ENCODE measurements at regions not wholly inside any gene's neighbourhood (a gene's known extent, or its start where the extent isn't known, plus 50 kb on each side); places are given as distances from the start of the nearest gene placed in this dataset.

DNA sequence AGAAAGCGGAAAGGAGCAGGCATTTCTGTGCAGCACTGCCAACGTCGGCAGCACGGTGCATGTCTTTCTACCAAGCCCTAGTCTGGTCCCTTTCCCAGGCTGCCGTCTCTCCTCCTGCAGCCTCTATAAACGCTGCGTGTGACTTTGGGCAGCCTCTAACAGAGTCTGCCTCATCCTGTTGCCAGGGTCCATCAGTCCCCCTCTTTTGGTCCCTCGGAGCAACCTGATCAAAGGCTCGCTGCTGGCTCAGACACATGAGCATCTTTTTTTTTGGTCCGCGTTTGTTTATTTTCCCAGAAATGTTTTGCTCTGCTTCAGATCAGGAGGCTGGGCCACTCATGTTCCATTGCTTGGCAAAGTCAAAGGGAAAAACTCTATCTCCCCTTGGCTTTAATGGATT lies 166.8 kb upstream of the CST7 start:
- Mint-ChIP-seq H3K4me3 (no peak overlapping the region), H3K36me3 (no peaks in the 10 kb centered on the region), H3K9me3 (no peaks in the 10 kb centered on the region), H3K4me1 (peaks cover 28% of the 10 kb centered on the region), H3K27me3 (peaks cover 18% of the 10 kb centered on the region), H3K27ac (no peak overlapping the region)
- peak; percentile 4 for DNase-seq
- POLR2A ChIA-PET, result no interaction called here
- no peak for ATAC-seq (ENCODE audit: low read depth)

DNA sequence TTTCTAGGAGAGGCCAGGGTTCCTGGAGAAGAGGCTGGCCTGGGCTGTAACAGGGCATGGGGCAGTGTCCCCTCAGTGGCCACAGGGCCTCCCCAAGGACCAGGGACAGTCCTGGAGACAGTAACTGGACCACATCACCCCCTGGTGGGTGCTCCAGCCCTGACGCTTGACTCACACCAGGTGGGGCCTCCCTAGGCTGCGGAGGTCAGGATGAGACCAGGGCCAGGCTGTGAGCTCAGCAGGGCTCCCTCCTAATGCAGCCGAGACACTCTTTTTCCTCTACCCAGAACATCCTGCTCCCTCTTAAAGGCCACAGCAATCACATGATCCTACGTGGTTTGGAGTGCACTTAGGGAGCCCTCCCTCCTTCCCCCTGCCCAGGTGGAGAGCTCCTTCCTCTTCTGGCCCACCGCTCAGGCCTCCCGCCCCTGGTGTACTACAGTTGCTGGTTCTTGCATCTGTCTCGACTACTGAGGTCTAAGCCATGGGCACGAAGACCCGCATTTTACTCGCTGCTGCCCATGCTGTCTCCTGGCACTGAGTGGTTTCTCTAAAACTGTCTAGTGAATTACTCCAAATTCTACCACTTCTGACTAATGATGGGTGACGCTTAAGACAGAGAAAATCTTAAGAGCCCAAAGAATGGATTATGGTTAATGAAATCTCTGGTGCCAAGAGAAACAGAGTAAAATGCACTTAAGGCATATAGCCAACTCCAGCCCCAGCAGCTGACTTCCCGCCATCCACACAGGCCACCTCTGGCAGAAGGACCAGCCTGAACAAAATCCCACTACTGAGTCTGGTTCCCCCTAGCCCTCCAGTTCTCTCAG lies 166.1 kb upstream of the CST7 start:
- Mint-ChIP-seq H3K4me1 (peaks cover 28% of the 10 kb centered on the region), H3K36me3 (no peaks in the 10 kb centered on the region), H3K27me3 (peaks cover 15% of the 10 kb centered on the region), H3K9me3 (no peaks in the 10 kb centered on the region), H3K4me3 (no peak overlapping the region), H3K27ac (no peak overlapping the region)
- POLR2A ChIA-PET, result no interaction called here
- ATAC-seq (ENCODE audit: low read depth) (peak; percentile 10), DNase-seq (peak; percentile 28)

DNA sequence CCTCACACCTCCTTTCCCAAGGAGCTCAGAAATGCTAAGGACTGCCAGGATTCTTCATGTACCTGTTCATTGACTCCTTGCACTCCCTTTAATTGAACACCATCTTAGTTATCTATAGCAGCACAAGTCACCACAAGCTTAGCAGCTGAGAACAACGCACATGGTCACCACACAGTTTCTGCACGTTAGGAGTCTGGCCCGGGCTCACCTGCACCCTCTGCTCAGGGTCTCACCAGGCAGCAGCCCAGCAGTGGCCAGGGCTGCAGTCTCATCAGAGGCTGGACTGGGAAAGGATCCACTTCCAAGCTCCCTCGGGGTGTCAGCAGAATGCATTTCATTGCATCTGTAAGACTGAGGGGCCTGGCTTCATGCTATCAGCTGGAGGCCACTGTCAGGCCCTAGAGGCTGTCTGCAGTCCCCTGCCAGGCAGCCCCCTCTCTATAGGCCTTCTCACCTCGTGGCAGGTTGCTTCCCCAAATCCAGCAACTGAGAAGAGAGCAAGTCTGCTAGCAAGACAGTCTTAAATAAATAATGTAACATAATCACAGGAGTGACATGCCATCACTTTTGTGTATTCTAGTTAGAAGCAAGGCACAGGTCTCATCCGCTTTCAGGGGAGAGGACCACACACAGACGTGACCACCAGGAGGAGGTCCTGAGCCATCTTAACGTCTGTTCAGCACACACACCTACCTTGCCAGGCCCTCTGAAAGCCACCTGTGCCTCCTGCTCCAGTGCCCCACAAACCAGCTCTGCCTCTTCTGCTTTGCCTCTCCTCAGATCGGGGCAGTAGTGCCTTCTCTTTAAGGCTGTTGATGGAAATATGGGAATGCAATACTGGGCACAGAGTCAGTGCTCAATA lies 165.2 kb upstream of the CST7 start:
- POLR2A ChIA-PET, result no interaction called here
- no peaks in the 10 kb centered on the region for H3K36me3 Mint-ChIP-seq
- ATAC-seq (ENCODE audit: low read depth) (no peak), DNase-seq (no peak)
- no peak overlapping the region for H3K27ac Mint-ChIP-seq
- H3K27me3 Mint-ChIP-seq, result peaks cover 11% of the 10 kb centered on the region
- peaks cover 28% of the 10 kb centered on the region for H3K4me1 Mint-ChIP-seq
- no peak overlapping the region for H3K4me3 Mint-ChIP-seq
- H3K9me3 Mint-ChIP-seq, result no peaks in the 10 kb centered on the region

DNA sequence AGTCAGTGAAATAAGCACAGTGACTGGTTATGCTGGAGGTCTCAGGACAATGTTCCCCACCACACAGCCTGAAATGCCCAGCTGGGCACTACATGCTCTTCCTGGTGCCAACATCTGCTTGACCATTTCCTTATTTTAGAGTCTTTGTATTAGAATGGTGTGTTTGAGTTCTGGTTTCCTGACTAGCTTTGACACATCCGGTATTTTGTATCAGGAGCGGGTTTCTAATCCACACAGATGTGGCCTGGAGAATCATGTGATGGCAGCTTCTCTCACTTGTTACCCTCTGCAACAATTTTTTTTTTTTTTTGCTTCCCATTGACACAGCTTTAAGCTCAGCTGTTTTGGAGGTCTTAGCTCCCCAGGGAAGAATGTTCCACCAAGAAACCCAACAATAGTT lies 164.5 kb upstream of the CST7 start:
- Mint-ChIP-seq H3K9me3 (no peaks in the 10 kb centered on the region), H3K27ac (peak overlapping the region; percentile 25), H3K4me3 (no peak overlapping the region)

DNA sequence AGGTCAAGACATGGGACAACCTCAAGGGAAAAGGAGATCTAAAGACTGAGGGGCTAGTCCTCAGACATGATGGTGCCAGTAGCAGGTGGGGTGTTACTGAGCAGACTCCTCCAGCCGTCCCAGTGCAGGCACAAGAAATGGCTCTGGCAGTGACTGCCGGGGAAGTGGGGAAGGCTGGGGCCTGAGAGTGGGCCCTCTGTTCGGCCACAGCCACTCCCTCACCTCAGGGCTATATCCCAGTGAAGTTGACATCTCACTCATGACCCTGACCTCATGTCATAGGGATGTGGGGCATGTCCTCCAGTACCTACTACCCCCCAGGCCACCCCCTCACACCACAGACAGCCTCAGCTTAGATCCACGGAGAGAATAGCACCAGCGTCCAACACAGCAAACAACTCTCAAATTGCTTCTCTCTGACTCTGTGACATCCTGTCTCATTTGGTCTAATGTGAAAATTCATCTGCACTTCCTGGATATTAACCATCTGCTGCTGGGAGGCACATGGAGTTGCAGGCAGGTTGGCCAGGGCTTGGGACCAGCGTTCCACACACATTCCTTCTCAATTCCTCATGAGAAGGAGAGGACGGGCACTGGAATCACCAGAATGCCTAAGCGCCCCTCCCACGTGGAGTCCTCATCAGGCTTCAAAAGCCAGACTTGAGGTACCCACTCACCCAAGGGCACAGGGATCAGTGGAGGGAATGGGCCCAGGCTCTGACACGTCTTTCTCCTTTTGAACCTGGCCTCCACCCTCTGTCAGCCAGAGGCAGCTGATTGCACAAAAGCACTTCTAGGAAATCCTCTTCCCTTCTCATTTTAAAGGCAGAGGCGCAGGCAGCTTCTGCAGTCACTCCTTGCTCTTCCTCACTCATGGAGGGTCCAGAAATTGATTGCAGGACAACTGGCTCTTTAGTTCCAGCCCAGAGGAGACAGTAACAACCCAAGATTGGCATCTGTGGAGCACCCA lies 163.6 kb upstream of the CST7 start:
- POLR2A ChIA-PET, result no interaction called here
- Mint-ChIP-seq H3K27ac (peak overlapping the region; percentile 34), H3K27me3 (peaks cover 1% of the 10 kb centered on the region), H3K9me3 (no peaks in the 10 kb centered on the region), H3K36me3 (no peaks in the 10 kb centered on the region), H3K4me1 (peaks cover 26% of the 10 kb centered on the region), H3K4me3 (no peak overlapping the region)
- ATAC-seq (ENCODE audit: low read depth), result no peak
- DNase-seq, result no peak

More for the DNA sequence above, 164.5 kb upstream of the CST7 start:
- POLR2A ChIA-PET, result no interaction called here
- ATAC-seq (ENCODE audit: low read depth) (no peak), DNase-seq (no peak)
- Mint-ChIP-seq H3K36me3 (no peaks in the 10 kb centered on the region), H3K27me3 (peaks cover 6% of the 10 kb centered on the region), H3K4me1 (peaks cover 28% of the 10 kb centered on the region)

DNA sequence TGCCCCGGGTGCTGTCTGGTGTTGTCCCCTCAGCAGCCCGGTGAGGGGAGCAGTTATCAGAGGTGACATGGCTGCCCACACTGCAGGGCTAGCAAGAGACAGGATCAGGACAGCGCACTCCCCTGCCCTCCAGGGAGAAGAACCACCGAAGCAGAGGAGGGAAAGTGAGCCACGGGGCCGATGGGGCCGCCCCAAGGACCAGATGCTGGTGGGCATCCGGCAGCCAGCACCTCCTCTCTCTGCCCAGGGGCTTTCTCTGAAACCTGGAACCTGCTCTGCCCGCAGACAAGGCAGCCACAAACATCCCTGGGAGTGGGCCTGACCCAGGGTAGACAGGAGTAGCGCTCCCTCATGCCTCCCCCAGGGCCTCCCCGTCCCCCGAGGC lies 163.0 kb upstream of the CST7 start:
- DNase-seq (no peak), ATAC-seq (ENCODE audit: low read depth) (no peak)
- Mint-ChIP-seq H3K27me3 (peaks cover under 1% of the 10 kb centered on the region), H3K36me3 (no peaks in the 10 kb centered on the region), H3K4me1 (peaks cover 21% of the 10 kb centered on the region), H3K4me3 (no peak overlapping the region), H3K9me3 (no peaks in the 10 kb centered on the region), H3K27ac (no peak overlapping the region)
- POLR2A ChIA-PET, result no interaction called here

DNA sequence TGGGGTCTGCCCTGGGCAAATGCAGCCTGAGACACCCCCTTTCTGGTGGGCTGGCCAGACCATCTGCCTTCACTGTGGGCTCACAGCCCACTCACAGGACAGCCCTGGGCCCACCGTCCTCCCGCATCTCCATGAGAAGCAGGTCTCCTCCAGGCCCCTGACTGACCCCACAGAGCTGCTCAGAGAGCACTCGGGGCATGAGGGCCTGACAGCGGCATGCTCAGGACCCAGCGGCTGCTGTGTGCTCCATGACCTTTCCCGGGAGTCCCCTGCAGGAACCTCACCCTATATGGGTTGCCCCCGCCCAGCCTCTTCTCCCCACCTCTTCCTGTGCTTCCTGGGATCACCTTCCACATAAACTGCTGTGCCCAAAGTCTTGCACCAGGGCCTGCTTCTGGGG lies 162.4 kb upstream of the CST7 start:
- no peaks in the 10 kb centered on the region for H3K36me3 Mint-ChIP-seq
- H3K4me1 Mint-ChIP-seq, result peaks cover 21% of the 10 kb centered on the region
- H3K27me3 Mint-ChIP-seq, result peaks cover 2% of the 10 kb centered on the region
- no peaks in the 10 kb centered on the region for H3K9me3 Mint-ChIP-seq
- H3K27ac Mint-ChIP-seq, result peak overlapping the region; percentile 25
- no peak for DNase-seq
- H3K4me3 Mint-ChIP-seq, result no peak overlapping the region
- ATAC-seq (ENCODE audit: low read depth), result no peak
- POLR2A ChIA-PET, result no interaction called here

DNA sequence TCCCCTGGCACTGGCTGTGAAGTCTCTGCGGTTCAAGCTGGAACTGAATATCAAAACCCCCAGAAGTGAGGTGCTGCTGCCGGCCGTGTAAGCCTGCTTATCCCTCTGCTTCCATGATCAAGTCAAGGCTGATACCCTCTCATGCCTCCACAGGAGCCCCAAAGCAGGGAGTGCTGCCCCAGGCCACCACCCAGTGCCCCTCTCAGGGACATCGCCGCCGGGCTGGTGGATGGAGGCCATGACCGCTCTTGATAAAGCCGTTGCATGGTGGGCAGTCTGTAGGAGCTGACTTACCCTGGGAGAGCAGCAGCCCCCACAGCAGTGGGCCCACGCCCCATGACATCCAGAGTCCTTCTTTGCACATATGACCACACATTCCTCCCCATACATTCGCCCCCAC lies 162.0 kb upstream of the CST7 start:
- POLR2A ChIA-PET, result no interaction called here
- DNase-seq (no peak), ATAC-seq (ENCODE audit: low read depth) (no peak)
- Mint-ChIP-seq H3K36me3 (no peaks in the 10 kb centered on the region), H3K4me1 (peaks cover 21% of the 10 kb centered on the region), H3K9me3 (no peaks in the 10 kb centered on the region), H3K4me3 (no peak overlapping the region), H3K27me3 (peaks cover 2% of the 10 kb centered on the region), H3K27ac (peak overlapping the region; percentile 25)

DNA sequence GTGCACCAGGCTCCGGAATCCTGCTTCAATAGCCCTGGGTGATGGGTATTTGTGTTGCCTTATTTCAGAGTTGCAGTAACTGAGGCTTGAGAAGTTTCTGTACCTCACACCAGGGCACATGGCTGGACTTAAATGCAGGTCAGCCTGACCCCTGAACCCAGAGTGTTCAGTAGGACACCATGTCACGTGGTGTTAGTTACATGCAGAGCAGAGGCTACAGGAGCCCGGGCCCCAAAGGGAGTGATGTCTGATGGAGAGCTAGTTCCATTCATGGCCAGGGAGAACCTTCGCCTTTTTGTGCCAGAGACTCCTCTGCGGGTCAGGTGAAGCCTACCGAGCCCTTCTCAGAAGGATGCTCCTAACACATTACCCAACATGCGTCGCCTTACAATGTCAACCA lies 161.4 kb upstream of the CST7 start:
- Mint-ChIP-seq H3K27me3 (peaks cover 2% of the 10 kb centered on the region), H3K4me3 (no peak overlapping the region), H3K4me1 (peaks cover 21% of the 10 kb centered on the region), H3K27ac (no peak overlapping the region), H3K36me3 (no peaks in the 10 kb centered on the region), H3K9me3 (no peaks in the 10 kb centered on the region)
- ATAC-seq (ENCODE audit: low read depth), result no peak
- DNase-seq, result no peak
- POLR2A ChIA-PET, result no interaction called here

DNA sequence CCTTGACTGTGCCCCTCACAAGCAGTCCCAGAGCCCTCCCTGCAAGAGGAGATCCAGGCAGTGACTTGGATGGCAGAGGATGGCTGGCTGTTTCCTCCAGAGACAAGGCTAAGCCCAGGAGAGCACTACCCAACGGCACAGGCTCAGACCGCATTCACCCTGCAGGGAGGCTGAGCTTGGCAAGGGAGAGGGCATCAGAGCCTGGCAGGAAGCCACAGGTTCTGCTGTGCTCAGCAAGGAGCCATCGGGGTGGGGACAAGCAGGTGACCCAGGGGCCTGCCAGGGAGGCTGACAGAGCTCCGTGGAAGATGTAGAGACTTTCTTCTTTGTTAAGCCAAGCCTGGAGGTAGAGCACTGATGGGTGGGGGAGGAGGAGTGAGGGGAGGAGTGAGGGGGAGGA lies 159.2 kb upstream of the CST7 start:
- peaks cover 8% of the 10 kb centered on the region for H3K4me1 Mint-ChIP-seq
- H3K27ac Mint-ChIP-seq, result no peak overlapping the region
- H3K36me3 Mint-ChIP-seq, result no peaks in the 10 kb centered on the region

DNA sequence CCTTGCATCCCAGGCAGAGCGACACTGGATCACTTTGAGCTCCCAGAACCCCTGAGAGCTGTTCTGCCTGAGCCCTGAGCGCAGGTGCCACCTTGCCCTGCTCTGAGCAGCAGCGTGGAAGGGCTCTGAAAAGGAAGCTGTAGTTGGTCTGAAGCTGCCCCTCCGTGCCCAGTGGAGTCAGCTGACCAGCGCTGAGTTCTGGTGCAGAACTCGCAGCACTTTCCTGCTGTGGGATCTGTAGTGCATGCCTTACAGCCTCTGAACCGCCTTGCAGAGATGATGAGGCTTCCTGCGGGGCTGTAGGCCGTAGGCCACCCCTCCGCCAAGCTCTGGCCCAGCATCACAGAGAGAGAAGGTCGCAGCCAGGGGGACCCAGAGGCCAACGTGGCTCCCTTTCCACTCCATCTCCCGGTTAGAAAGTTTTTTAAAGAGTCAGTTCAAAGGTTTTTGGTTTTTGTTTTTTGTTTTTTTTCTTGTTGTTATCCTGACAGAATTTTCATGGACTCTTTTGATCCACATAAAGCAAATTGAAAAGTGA lies 158.3 kb upstream of the CST7 start:
- POLR2A ChIA-PET, result no interaction called here
- ATAC-seq (ENCODE audit: low read depth), result no peak
- no peak overlapping the region for H3K4me3 Mint-ChIP-seq
- peaks cover 9% of the 10 kb centered on the region for H3K4me1 Mint-ChIP-seq
- peaks cover 8% of the 10 kb centered on the region for H3K27me3 Mint-ChIP-seq
- no peaks in the 10 kb centered on the region for H3K36me3 Mint-ChIP-seq
- DNase-seq, result no peak
- H3K27ac Mint-ChIP-seq, result no peak overlapping the region
- no peaks in the 10 kb centered on the region for H3K9me3 Mint-ChIP-seq

More for the DNA sequence above, 159.2 kb upstream of the CST7 start:
- POLR2A ChIA-PET, result no interaction called here
- no peak for DNase-seq
- Mint-ChIP-seq H3K4me3 (no peak overlapping the region), H3K27me3 (peaks cover 8% of the 10 kb centered on the region), H3K9me3 (no peaks in the 10 kb centered on the region)
- no peak for ATAC-seq (ENCODE audit: low read depth)

DNA sequence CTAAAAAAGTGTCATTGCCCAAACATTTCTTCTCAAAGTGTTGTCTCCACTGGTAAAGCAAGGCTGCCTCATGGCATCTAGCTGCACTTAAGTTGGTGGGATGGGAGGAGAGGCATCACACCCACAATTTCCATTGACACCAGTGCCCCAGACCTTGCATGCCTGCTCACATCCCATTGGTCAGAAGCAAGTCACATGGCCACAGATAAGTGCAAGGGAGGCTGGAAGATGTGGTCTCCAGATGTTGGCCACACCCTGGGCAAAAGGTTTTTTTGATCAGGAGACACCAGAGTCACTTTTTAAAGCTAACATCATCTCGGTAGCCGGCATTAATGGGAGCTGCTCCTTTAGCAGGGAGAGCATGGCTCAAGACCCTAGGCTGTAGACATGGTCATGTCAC lies 157.1 kb upstream of the CST7 start:
- Mint-ChIP-seq H3K27ac (no peak overlapping the region), H3K27me3 (peaks cover 8% of the 10 kb centered on the region), H3K4me3 (no peak overlapping the region), H3K36me3 (no peaks in the 10 kb centered on the region), H3K9me3 (no peaks in the 10 kb centered on the region), H3K4me1 (peaks cover 9% of the 10 kb centered on the region)
- DNase-seq (no peak), ATAC-seq (ENCODE audit: low read depth) (no peak)
- POLR2A ChIA-PET, result no interaction called here
